ENCODE measurements at regions not wholly inside any gene's neighbourhood (a gene's known extent, or its start where the extent isn't known, plus 50 kb on each side); places are given as distances from the start of the nearest gene placed in this dataset.
"Not testable (repeated sequence)": the region's sequence is repeated elsewhere in the genome, so short reads cannot be mapped to it uniquely, and the experiment has no call there.

DNA sequence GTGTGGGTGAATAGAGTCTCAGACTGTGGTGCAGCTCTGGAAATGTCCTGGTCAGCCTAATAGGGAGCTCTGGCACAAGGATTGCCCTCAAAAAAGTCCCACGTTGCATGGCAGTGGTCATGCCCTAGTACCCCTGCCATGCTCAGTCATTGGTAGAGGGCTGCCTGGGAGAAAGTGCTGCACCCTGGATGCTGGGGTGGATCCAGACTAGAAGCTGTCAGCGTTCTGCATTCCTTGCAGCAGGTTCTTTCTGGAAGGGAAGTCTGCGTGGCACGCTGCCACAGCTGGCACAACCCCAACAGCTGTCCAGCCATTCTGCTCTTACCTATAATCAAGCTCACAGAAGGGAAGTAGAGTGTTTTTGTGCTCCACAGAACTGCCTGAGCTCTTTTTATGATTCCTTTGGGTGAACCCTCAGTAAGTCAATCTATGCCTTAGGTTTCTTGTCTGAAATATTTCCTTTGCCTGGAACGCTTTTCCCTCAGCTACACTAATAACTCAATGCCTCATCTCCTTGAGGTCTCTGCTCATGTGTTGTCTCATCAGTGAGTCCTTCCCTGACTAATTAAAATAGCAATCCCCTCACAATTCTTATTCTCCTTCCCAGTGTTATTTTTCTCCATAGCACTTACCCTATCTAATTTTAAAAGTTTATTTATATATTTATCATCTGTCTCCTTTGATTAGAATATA is 61.5 kb upstream of the JAK1 start:
- peaks cover 2% of the 10 kb centered on the region for H3K27me3 Mint-ChIP-seq (ENCODE audit: low read depth)
- no peak for DNase-seq (ENCODE audit: low spot score)
- H3K4me3 Mint-ChIP-seq (ENCODE audit: unreplicated experiment), result no peak overlapping the region
- H3K4me1 Mint-ChIP-seq (ENCODE audit: low read depth), result peaks cover 10% of the 10 kb centered on the region
- no peaks in the 10 kb centered on the region for H3K36me3 Mint-ChIP-seq (ENCODE audit: low read depth)
- no peak overlapping the region for H3K27ac Mint-ChIP-seq (ENCODE audit: unreplicated experiment)
- H3K9me3 Mint-ChIP-seq (ENCODE audit: low read depth), result no peaks in the 10 kb centered on the region
- TF ChIP-seq, protein P1, sequence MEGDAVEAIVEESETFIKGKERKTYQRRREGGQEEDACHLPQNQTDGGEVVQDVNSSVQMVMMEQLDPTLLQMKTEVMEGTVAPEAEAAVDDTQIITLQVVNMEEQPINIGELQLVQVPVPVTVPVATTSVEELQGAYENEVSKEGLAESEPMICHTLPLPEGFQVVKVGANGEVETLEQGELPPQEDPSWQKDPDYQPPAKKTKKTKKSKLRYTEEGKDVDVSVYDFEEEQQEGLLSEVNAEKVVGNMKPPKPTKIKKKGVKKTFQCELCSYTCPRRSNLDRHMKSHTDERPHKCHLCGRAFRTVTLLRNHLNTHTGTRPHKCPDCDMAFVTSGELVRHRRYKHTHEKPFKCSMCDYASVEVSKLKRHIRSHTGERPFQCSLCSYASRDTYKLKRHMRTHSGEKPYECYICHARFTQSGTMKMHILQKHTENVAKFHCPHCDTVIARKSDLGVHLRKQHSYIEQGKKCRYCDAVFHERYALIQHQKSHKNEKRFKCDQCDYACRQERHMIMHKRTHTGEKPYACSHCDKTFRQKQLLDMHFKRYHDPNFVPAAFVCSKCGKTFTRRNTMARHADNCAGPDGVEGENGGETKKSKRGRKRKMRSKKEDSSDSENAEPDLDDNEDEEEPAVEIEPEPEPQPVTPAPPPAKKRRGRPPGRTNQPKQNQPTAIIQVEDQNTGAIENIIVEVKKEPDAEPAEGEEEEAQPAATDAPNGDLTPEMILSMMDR (IDR thresholded peaks at IDR 0.05), result no peak

DNA sequence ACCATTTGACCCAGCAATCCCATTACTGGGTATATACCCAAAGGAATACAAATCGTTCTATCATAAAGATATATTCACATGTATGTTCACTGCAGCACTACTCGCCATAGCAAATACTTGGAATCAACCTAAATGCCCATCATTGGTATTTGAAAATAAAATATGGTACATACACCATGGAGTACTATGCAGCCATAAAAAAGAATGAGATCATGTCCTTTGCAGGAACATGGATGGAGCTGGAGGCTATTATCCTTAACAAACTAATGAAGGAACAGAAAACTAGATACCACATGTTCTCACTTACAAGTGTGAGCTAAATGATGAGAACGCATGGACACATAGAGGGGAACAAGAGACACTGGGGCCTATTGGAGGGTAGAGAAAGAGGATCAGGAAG is 63.1 kb upstream of the JAK1 start:
- H3K27ac Mint-ChIP-seq (ENCODE audit: unreplicated experiment); DNase-seq (ENCODE audit: low spot score); H3K27me3 Mint-ChIP-seq (ENCODE audit: low read depth); H3K4me3 Mint-ChIP-seq (ENCODE audit: unreplicated experiment); H3K36me3 Mint-ChIP-seq (ENCODE audit: low read depth); H3K9me3 Mint-ChIP-seq (ENCODE audit: low read depth): not testable (repeated sequence)
- peaks cover 10% of the 10 kb centered on the region for H3K4me1 Mint-ChIP-seq (ENCODE audit: low read depth)

DNA sequence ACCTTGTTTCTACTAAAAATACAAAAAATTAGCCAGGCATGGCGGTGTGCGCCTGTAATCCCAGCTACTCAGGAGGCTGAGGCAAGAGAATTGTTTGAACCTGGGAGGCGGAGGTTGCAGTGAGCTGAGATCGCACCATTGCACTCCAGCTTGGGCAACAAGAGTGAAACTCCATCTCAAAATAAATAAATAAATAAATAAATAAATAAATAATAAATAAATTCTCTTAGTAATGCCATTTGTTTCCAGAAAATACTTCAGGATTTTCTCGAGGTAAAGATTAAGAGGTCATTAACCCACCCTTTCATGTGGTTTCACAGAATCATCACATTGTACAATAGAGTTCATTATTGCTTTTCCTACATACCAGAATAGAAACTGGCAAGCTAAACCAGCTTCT is 68.5 kb upstream of the JAK1 start:
- not testable (repeated sequence) for H3K36me3 Mint-ChIP-seq (ENCODE audit: low read depth); H3K27me3 Mint-ChIP-seq (ENCODE audit: low read depth); DNase-seq (ENCODE audit: low spot score); H3K9me3 Mint-ChIP-seq (ENCODE audit: low read depth); H3K4me3 Mint-ChIP-seq (ENCODE audit: unreplicated experiment); H3K27ac Mint-ChIP-seq (ENCODE audit: unreplicated experiment); H3K4me1 Mint-ChIP-seq (ENCODE audit: low read depth)

DNA sequence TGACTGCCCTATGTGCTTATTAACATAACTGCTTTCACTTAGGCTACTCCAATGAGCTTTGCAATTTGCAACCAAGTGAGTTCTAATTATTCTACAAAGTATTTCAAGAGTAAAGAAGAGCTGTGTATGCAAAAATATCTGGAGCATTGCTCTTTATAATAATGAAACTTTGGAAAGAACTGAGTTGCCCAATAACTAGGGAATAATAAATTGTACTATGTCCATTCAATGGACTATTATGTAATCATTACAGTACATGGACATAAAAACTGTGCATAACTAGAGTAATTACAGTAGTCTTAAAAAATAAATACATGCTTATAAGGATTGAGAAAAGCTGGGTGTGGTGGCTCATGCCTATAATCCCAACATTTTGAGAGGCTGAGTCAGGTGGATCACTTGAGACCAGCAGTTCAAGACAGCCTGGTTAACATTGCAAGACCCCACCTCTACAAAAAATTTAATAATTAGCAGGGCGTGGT is 70.3 kb upstream of the JAK1 start:
- DNase-seq (ENCODE audit: low spot score), result no peak

DNA sequence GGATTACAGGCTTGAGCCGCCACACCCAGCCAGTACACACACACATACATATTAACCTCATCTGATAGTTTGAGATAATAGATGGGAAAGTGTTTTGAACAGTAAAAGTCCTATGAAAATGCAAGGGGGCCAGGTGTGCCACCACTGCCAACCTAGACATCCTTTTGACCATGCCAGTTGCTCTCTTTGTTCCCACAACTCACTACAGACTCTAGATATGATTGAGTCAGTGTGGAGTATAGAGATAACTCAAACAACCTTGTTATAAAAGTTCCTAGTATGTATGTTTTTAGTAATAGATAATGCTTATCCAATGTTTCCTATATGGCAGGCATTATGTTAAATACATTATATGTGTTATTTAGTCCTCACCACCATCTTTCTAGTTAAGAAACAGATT is 72.7 kb upstream of the JAK1 start:
- Mint-ChIP-seq H3K4me1 (ENCODE audit: low read depth) (no peaks in the 10 kb centered on the region), H3K4me3 (ENCODE audit: unreplicated experiment) (no peak overlapping the region), H3K27me3 (ENCODE audit: low read depth) (peaks cover 1% of the 10 kb centered on the region), H3K27ac (ENCODE audit: unreplicated experiment) (no peak overlapping the region), H3K9me3 (ENCODE audit: low read depth) (no peaks in the 10 kb centered on the region), H3K36me3 (ENCODE audit: low read depth) (peaks cover 2% of the 10 kb centered on the region)
- TF ChIP-seq, protein P1 (IDR thresholded peaks at IDR 0.05), result no peak
- no peak for DNase-seq (ENCODE audit: low spot score)

More for the DNA sequence above, 70.3 kb upstream of the JAK1 start:
- no peak overlapping the region for H3K4me3 Mint-ChIP-seq (ENCODE audit: unreplicated experiment)
- no peaks in the 10 kb centered on the region for H3K9me3 Mint-ChIP-seq (ENCODE audit: low read depth)
- no peaks in the 10 kb centered on the region for H3K4me1 Mint-ChIP-seq (ENCODE audit: low read depth)
- peaks cover 2% of the 10 kb centered on the region for H3K27me3 Mint-ChIP-seq (ENCODE audit: low read depth)
- H3K36me3 Mint-ChIP-seq (ENCODE audit: low read depth), result peaks cover 2% of the 10 kb centered on the region
- TF ChIP-seq, protein P1 (IDR thresholded peaks at IDR 0.05), result no peak
- H3K27ac Mint-ChIP-seq (ENCODE audit: unreplicated experiment), result no peak overlapping the region

DNA sequence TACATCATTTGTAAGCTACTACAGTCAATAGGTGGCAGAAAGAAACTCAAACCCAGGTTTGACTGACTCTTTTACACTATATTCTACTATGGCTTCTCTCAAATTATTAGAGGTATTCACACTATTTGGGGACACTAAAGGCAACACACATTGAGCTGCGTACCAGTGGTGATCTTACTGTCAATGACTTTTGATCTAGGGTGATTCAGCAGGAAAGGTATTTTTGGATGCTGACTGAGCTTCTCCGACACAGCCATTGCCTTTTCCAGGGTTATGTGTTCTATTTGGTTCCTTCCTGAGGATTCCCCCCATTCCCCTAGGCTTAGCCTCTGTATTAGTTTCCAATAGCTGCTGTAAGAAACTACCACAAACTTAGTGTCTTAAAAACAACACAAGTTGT is 73.2 kb upstream of the JAK1 start:
- H3K4me3 Mint-ChIP-seq (ENCODE audit: unreplicated experiment), result no peak overlapping the region
- TF ChIP-seq, protein P1 (IDR thresholded peaks at IDR 0.05), result no peak
- no peaks in the 10 kb centered on the region for H3K27me3 Mint-ChIP-seq (ENCODE audit: low read depth)
- no peaks in the 10 kb centered on the region for H3K9me3 Mint-ChIP-seq (ENCODE audit: low read depth)
- no peaks in the 10 kb centered on the region for H3K4me1 Mint-ChIP-seq (ENCODE audit: low read depth)
- peaks cover 2% of the 10 kb centered on the region for H3K36me3 Mint-ChIP-seq (ENCODE audit: low read depth)
- no peak for DNase-seq (ENCODE audit: low spot score)
- no peak overlapping the region for H3K27ac Mint-ChIP-seq (ENCODE audit: unreplicated experiment)
